BE2C (cell line): ENCODE measurements at regions not wholly inside any gene's neighbourhood (a gene's known extent, or its start where the extent isn't known, plus 50 kb on each side); places are given as distances from the start of the nearest gene placed in this dataset.

Source experiments
- DNase-seq: peaks from one replicate; pipeline ENCODE4 v3.0.0-alpha.2; 2020
- H3K27me3 ChIP-seq: fragments of 250-450 bp; sonication (Bioruptor Pico); 2 replicates; pipeline ENCODE4 v1.5.1; 2020; ENCODE audit warnings: mild to moderate bottlenecking
- H3K36me3 ChIP-seq: fragments of 250-450 bp; sonication (Bioruptor Pico); 2 replicates; pipeline ENCODE4 v1.5.1; 2020; ENCODE audit warnings: mild to moderate bottlenecking
- H3K4me1 ChIP-seq: fragments of 250-450 bp; sonication (Bioruptor Pico); 2 replicates; pipeline ENCODE4 v1.5.1; 2020
- H3K4me3 ChIP-seq: 2 replicates; pipeline ENCODE4 v1.5.1; 2011; ENCODE audit warnings: low read depth, low read length
- H3K9me3 ChIP-seq: fragments of 250-450 bp; sonication (Bioruptor Pico); 2 replicates; pipeline ENCODE4 v1.5.1; 2020
- TF ChIP-seq, protein P1 (sequence below): IDR thresholded peaks from 2 replicates; pipeline ENCODE4 v1.5.1; 2012; ENCODE audit warnings: mild to moderate bottlenecking, low read depth, low read length

DNA sequence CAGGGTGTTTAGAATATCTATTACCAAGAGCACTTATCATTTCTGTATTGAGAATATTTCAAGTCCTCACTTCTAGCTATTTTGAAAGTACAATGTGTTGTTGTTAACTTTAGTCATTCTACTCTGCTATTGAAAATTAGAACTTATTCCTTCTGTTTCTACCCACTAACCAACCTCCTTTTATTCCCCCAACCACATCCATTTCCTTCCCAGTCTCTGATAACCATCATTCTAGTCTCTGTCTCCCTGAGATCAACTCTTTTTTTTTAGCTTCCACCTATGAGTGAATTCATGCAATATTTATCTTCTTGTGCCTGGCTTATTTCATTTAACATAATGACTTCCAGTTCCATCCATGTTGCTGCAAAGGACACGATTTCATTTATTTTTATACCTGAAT lies 290.6 kb upstream of the OR4E1 start:
- TF ChIP-seq, protein P1, sequence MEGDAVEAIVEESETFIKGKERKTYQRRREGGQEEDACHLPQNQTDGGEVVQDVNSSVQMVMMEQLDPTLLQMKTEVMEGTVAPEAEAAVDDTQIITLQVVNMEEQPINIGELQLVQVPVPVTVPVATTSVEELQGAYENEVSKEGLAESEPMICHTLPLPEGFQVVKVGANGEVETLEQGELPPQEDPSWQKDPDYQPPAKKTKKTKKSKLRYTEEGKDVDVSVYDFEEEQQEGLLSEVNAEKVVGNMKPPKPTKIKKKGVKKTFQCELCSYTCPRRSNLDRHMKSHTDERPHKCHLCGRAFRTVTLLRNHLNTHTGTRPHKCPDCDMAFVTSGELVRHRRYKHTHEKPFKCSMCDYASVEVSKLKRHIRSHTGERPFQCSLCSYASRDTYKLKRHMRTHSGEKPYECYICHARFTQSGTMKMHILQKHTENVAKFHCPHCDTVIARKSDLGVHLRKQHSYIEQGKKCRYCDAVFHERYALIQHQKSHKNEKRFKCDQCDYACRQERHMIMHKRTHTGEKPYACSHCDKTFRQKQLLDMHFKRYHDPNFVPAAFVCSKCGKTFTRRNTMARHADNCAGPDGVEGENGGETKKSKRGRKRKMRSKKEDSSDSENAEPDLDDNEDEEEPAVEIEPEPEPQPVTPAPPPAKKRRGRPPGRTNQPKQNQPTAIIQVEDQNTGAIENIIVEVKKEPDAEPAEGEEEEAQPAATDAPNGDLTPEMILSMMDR, result no peak
- Histone ChIP-seq H3K27me3 (no peaks in the 10 kb centered on the region), H3K36me3 (no peaks in the 10 kb centered on the region), H3K4me3 (no peak overlapping the region), H3K4me1 (no peaks in the 10 kb centered on the region), H3K9me3 (no peaks in the 10 kb centered on the region)
- DNase-seq, result no peak

DNA sequence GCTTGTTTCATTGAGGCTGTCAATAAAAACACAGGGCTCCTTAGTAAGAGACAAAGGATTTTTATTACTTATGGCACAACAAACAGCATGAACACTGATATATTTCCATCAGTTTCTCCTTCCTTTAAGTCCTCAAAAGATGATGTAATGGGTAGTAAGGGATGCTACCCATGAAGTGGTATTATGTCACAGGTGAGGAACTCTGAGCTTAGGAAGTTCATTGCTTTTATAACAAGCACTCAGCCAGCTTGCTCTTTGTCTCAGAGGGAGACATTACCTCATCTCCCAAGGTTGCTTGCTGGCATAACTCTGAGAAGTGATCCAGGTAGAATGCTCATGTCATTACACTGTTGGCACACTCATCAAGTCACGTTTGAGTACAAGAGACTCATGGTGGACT lies 287.0 kb upstream of the OR4E1 start:
- H3K9me3 ChIP-seq, result no peaks in the 10 kb centered on the region
- H3K27me3 ChIP-seq, result no peaks in the 10 kb centered on the region
- DNase-seq, result no peak
- TF ChIP-seq, protein P1, result no peak
- H3K4me1 ChIP-seq, result no peaks in the 10 kb centered on the region
- H3K4me3 ChIP-seq, result no peak overlapping the region
- no peaks in the 10 kb centered on the region for H3K36me3 ChIP-seq

DNA sequence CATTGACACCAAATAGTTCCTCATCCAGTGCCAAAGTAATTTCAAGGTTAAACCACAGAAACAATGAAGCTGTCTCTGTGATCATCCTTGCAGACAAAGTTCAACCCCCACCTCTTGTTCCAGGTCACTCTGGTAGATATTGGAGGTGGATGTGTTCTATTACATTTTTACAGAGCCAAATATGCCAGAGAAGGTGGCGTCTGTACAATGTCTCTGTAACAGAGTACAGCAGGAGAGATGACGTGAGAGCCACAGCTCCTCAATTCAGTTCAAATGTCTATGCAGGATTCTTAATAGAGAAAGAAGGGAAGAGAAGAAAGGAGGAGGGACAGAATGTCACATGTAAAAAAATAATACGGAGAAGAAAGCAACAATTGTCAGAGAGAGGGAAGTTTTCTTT lies 268.3 kb upstream of the OR4E1 start:
- no peak overlapping the region for H3K4me3 ChIP-seq
- no peaks in the 10 kb centered on the region for H3K27me3 ChIP-seq
- DNase-seq, result no peak
- H3K4me1 ChIP-seq, result no peaks in the 10 kb centered on the region
- H3K9me3 ChIP-seq, result no peaks in the 10 kb centered on the region
- TF ChIP-seq, protein P1, result no peak
- no peaks in the 10 kb centered on the region for H3K36me3 ChIP-seq

DNA sequence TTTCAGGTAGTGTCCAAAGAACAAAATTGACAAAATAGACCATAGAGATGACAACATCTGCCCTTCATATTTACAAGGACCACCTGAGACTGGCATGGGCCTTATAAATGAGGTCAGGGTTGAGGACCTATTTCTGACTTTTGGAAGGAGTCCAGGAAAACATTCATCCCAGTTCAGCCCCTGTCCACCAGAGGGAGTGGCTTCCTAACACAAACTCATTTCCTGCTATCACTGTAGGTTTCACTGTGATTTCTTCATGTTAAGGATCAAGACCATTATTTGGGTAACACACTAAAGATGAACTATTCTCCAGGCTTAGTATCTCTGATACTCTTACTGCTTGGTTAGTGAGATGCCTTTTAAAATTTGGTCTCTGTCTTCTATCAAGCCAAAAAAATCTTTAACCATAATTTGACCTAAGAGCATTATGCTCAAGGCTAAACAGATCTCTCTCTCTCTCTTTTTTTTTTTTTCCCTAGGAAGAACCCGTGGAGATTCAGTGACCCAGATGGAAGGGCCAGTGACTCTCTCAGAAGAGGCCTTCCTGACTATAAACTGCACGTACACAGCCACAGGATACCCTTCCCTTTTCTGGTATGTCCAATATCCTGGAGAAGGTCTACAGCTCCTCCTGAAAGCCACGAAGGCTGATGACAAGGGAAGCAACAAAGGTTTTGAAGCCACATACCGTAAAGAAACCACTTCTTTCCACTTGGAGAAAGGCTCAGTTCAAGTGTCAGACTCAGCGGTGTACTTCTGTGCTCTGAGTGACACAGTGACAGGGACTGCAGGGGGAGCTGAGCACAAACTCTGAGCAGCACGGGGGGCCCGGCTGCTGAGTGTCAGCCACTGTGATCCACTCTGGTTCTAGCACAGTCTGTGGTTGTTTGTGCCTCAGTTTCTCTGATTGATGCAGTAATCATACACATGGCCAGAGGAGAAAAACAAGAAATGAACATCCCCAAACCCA lies 267.6 kb upstream of the OR4E1 start:
- DNase-seq, result peak; percentile 8
- no peak overlapping the region for H3K4me3 ChIP-seq
- H3K36me3 ChIP-seq, result no peaks in the 10 kb centered on the region
- H3K27me3 ChIP-seq, result no peaks in the 10 kb centered on the region
- no peaks in the 10 kb centered on the region for H3K9me3 ChIP-seq
- H3K4me1 ChIP-seq, result no peaks in the 10 kb centered on the region
- TF ChIP-seq, protein P1, result peak; percentile 66

DNA sequence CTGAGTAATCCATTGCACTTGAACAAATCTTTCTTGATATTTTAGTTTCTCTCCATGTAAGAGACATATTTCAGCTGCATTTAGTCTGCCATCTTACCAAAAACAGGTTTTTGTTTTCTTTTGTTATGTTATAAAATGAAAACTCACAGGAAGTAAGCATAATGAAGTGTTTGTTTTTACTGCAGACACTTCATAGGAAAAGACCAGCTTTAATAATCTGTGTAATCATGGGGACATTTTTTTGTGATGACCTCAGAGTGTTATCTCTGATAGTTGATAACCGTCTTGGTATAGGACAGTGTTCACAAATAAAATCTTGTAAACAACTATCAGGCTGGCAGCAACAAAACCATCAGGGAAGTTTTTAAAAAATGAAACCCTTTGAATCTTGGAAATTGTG lies 266.2 kb upstream of the OR4E1 start:
- H3K27me3 ChIP-seq, result no peaks in the 10 kb centered on the region
- TF ChIP-seq, protein P1, result no peak

DNA sequence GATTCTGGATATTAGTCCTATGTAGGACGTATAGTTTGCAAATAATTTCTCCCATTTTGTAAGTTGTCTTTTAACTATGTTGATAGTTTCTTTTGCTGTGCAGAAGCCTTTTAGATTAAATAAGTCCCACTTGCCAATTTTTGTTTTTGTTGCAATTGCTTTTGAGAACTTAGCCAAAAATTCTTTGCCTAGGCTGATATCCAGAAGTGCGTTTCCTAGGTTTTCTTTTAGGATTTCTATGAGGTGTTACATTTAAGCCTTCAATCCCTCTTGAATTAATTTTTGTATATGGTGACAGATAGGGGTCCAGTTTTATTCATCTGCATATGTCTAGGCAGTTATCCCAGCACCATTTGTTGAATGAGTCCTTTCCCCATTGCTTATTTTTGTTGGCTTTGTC lies 264.4 kb upstream of the OR4E1 start:
- Histone ChIP-seq H3K4me1 (no peaks in the 10 kb centered on the region), H3K4me3 (no peak overlapping the region), H3K36me3 (no peaks in the 10 kb centered on the region), H3K9me3 (no peaks in the 10 kb centered on the region), H3K27me3 (no peaks in the 10 kb centered on the region)
- TF ChIP-seq, protein P1, result no peak
- DNase-seq, result no peak

More for the DNA sequence above, 266.2 kb upstream of the OR4E1 start:
- Histone ChIP-seq H3K9me3 (no peaks in the 10 kb centered on the region), H3K36me3 (no peaks in the 10 kb centered on the region), H3K4me3 (no peak overlapping the region), H3K4me1 (no peaks in the 10 kb centered on the region)
- no peak for DNase-seq
